K562 (cell line): ENCODE measurements at regions not wholly inside any gene's neighbourhood (a gene's known extent, or its start where the extent isn't known, plus 50 kb on each side); places are given as distances from the start of the nearest gene placed in this dataset.

ENCODE experiments used
- ATAC-seq: fragments of 200-7000 bp; cut with Tn5 transposase; 3 replicates; pipeline ENCODE4 v1.9.1; 2020; ENCODE audit warnings: moderate library complexity
- BruUV-seq: library from RNA; stranded (reverse); fragments of 400-500 nt; replicated peaks from 2 replicates; lab custom pipeline; 2021; lab: Mats Ljungman, UMichigan
- CTCF ChIA-PET: fragments of 300-600 bp; formaldehyde crosslinking; extraction: SDS; loops from one replicate; lab custom pipeline; 2021; ENCODE audit warnings: low intra/inter-chr PET ratio; lab: Yijun Ruan, JAX
- POLR2A ChIA-PET: fragments of 300-600, 350-650 bp; sonication (Branson Sonifier 250); formaldehyde crosslinking; extraction: SDS; loops from one replicate; lab custom pipeline; 2021; ENCODE audit warnings: antibody characterized with exemption, inconsistent platforms; lab: Yijun Ruan, JAX
- DNase-seq, 4 experiments: peaks; one replicate each; pipeline versions ENCODE4 v3.0.0 to v3.0.0-alpha.2; 2011 to 2018; ENCODE audit warnings: low spot score in 3 of 4, mixed read lengths in 3 of 4; ENCODE audit errors: extremely low read depth in 1 of 4
- FAIRE-seq: peaks from 2 replicates; lab custom pipeline; 2011; peaks lifted over from hg19 to GRCh38; lab: Jason Lieb, UNC
- H2AFZ ChIP-seq: 2 replicates; pipeline ENCODE4 v1.6.0; 2011; ENCODE audit warnings: low read depth, low read length, control low read depth, inconsistent platforms
- H3K27ac ChIP-seq: fragments of 200-600 bp; 3 replicates; pipeline ENCODE4 v1.8.0; 2011; ENCODE audit warnings: low read depth, mild to moderate bottlenecking, control low read depth, inconsistent platforms, low read length, moderate library complexity, mixed read lengths; ENCODE audit errors: extremely low read depth
- H3K27me3 ChIP-seq, 2 experiments: fragments of 300-600 bp in 1 of 2; 2 replicates in 1 of 2; 3 replicates in 1 of 2; pipeline versions ENCODE4 v1.6.0 to v1.8.0; 2011; ENCODE audit warnings: inconsistent platforms in 2 of 2, low read length in 2 of 2, mild to moderate bottlenecking in 1 of 2, mixed read lengths in 1 of 2, moderate library complexity in 1 of 2; ENCODE audit not compliant: control insufficient read depth in 2 of 2, insufficient read depth in 2 of 2
- H3K36me3 ChIP-seq: fragments of 300-600 bp; 3 replicates; pipeline ENCODE4 v1.8.0; 2011; ENCODE audit warnings: mild to moderate bottlenecking, low read length, inconsistent platforms; ENCODE audit not compliant: control insufficient read depth, insufficient read depth
- H3K4me1 ChIP-seq, 2 experiments: fragments of 200-600 bp in 1 of 2; replicated peaks in 1 of 2; 2 replicates in 1 of 2; 3 replicates in 1 of 2; pipeline versions ENCODE4 v1.5.1 to v1.8.0; 2011; ENCODE audit warnings: inconsistent platforms in 2 of 2, low read length in 2 of 2, mild to moderate bottlenecking in 1 of 2, mixed read lengths in 1 of 2, moderate library complexity in 1 of 2; ENCODE audit not compliant: control insufficient read depth in 2 of 2, insufficient read depth in 2 of 2
- H3K4me2 ChIP-seq: 2 replicates; pipeline ENCODE4 v1.6.1; 2011; ENCODE audit warnings: low read length, control low read depth, inconsistent platforms, mixed read lengths; ENCODE audit not compliant: insufficient read depth
- H3K4me3 ChIP-seq: fragments of 200-600 bp; sonication (generic), shearing (Covaris generic); 2 replicates; pipeline ENCODE4 v1.5.1; 2016; ENCODE audit warnings: control low read depth, inconsistent platforms
- H3K79me2 ChIP-seq: fragments of 200-600 bp; 3 replicates; pipeline ENCODE4 v1.8.0; 2011; ENCODE audit warnings: low read length, inconsistent platforms; ENCODE audit not compliant: control insufficient read depth, insufficient read depth
- H3K9ac ChIP-seq, 2 experiments: 2 replicates each; pipeline versions ENCODE4 v1.6.0 to v1.6.1; 2011; ENCODE audit warnings: low read depth in 2 of 2, low read length in 2 of 2, control low read depth in 1 of 2, inconsistent platforms in 1 of 2, mild to moderate bottlenecking in 1 of 2, mixed read lengths in 1 of 2; ENCODE audit not compliant: insufficient read depth in 1 of 2
- H3K9me1 ChIP-seq: one replicate; pipeline ENCODE4 v1.6.0; 2011; ENCODE audit warnings: inconsistent platforms, mild to moderate bottlenecking, low read length, moderate library complexity; ENCODE audit not compliant: control insufficient read depth, insufficient read depth
- H3K9me3 ChIP-seq: replicated peaks from 2 replicates; pipeline ENCODE4 v1.5.1; 2011; ENCODE audit warnings: low read depth, low read length, inconsistent platforms; ENCODE audit not compliant: control insufficient read depth, insufficient read depth
- H4K20me1 ChIP-seq: replicated peaks from 2 replicates; pipeline ENCODE4 v1.6.1; 2011; ENCODE audit warnings: low read length, inconsistent platforms, mixed read lengths; ENCODE audit not compliant: control insufficient read depth, insufficient read depth
- ETS1 ChIP-seq: conservative IDR thresholded peaks from 2 replicates; pipeline ENCODE4 v1.6.1; 2011; ENCODE audit warnings: low read depth, mild to moderate bottlenecking, low read length; ENCODE audit not compliant: control insufficient read depth
- FIP1L1 ChIP-seq: fragments of 200-400 bp; formaldehyde crosslinking; IDR thresholded peaks from 2 replicates; pipeline ENCODE4 v1.6.1; 2018; ENCODE audit warnings: mild to moderate bottlenecking, low read depth, low read length; ENCODE audit not compliant: poor library complexity, severe bottlenecking
- HEY1 ChIP-seq: fragments of 250-450 bp; sonication (Bioruptor Pico); IDR thresholded peaks from 2 replicates; pipeline ENCODE4 v1.5.0; 2020; ENCODE audit warnings: mild to moderate bottlenecking, moderate library complexity, borderline replicate concordance
- MCM7 ChIP-seq, 2 experiments: fragments of 450-650 bp; IDR thresholded peaks; 2 replicates each; pipeline ENCODE4 v1.6.1; 2016 to 2018
- NELFE ChIP-seq: IDR thresholded peaks from 2 replicates; pipeline ENCODE4 v1.6.1; 2011; ENCODE audit warnings: mild to moderate bottlenecking; ENCODE audit not compliant: insufficient read depth, insufficient read length
- PYGO2 ChIP-seq: fragments of 450-650 bp; IDR thresholded peaks from 2 replicates; pipeline ENCODE4 v1.6.1; 2016; ENCODE audit warnings: mild to moderate bottlenecking, missing genetic modification characterization, moderate library complexity, missing compliant biosample characterization
- RBM17 ChIP-seq: fragments of 200-400 bp; formaldehyde crosslinking; IDR thresholded peaks from 2 replicates; pipeline ENCODE4 v1.6.1; 2017; ENCODE audit warnings: low read depth, mild to moderate bottlenecking, low read length, borderline replicate concordance
- ZNF165 ChIP-seq: fragments of 250-450 bp; sonication (Bioruptor Pico); IDR thresholded peaks from 2 replicates; pipeline ENCODE4 v1.4.0; 2020; ENCODE audit warnings: borderline replicate concordance
- ZNF24 ChIP-seq: fragments of 450-650 bp; IDR thresholded peaks from 2 replicates; pipeline ENCODE4 v1.6.1; 2016
- ZNF407 ChIP-seq: fragments of 450-650 bp; IDR thresholded peaks from 2 replicates; pipeline ENCODE4 v1.6.1; 2016; ENCODE audit warnings: low read depth
- WGBS: fragments of 100-300 bp; shearing (Covaris generic); methylation state at CpG from one replicate; pipeline ENCODE4 v1.1.6; 2016; ENCODE audit warnings: low coverage, mixed read lengths; ENCODE audit not compliant: insufficient coverage; ENCODE audit errors: missing lambda C conversion rate; 5-methylcytosine and 5-hydroxymethylcytosine counted together
- in situ Hi-C: fragments of 300-500 bp; cut with MboI; formaldehyde crosslinking; loops from 4 replicates; pipeline ENCODE4 v1.15.0; 2018; ENCODE audit warnings: inconsistent platforms, mixed read lengths
- intact Hi-C: fragments of 100-400 bp; cut with micrococcal nuclease; formaldehyde crosslinking; loops from 2 replicates; pipeline ENCODE4 v1.14.2; 2022
- TF ChIP-seq, protein P1 (sequence below): fragments of 450-650 bp; IDR thresholded peaks from 2 replicates; pipeline ENCODE4 v1.6.1; 2016; ENCODE audit warnings: low read depth, mild to moderate bottlenecking, moderate library complexity
- TF ChIP-seq, protein P2 (sequence below): fragments of 250-450 bp; sonication (Bioruptor Pico); IDR thresholded peaks from 2 replicates; pipeline ENCODE4 v1.5.0; 2021

DNA sequence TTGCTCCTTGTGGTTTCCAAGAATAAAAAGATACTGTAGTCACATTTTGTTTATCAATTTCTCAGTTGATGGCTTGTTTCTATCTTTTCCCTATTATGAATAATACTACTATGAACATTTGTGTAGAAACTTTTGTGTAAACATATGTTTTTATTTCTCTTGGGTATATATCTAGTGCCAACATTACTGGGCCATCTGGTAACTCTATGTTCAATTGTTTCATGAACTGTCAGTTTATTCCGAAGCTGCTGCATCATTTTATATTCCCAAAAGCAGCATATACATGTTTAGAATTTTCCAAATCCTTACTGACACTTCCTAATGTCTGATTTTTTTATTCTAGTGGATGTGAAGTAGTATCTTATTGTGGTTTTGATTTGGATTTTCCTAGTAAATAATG lies 737.6 kb upstream of the TMEFF2 start:
- Histone ChIP-seq H3K36me3 (no peaks in the 10 kb centered on the region), H4K20me1 (no peaks in the 10 kb centered on the region), H3K4me3 (no peak overlapping the region), H3K4me1 (no peaks in the 10 kb centered on the region), H3K27me3 (no peaks in the 10 kb centered on the region), H3K27ac (no peak overlapping the region), H3K9me3 (no peaks in the 10 kb centered on the region; the same call in 1 of the 2 replicates), H3K79me2 (no peaks in the 10 kb centered on the region), H3K4me2 (no peak overlapping the region), H2AFZ (no peak overlapping the region), H3K9me1 (no peaks in the 10 kb centered on the region), H3K9ac (no peak overlapping the region)
- no peak for ATAC-seq
- intact Hi-C loops (no loop called here), in situ Hi-C loops (no loop called here)
- ChIA-PET POLR2A (no interaction called here), CTCF (no interaction called here)
- BruUV-seq = no TSS peak
- no peak for DNase-seq
- no peak for FAIRE-seq
- WGBS = 0% methylated on average over 1 of the region's 1 CpG
- TF ChIP-seq, protein P1, sequence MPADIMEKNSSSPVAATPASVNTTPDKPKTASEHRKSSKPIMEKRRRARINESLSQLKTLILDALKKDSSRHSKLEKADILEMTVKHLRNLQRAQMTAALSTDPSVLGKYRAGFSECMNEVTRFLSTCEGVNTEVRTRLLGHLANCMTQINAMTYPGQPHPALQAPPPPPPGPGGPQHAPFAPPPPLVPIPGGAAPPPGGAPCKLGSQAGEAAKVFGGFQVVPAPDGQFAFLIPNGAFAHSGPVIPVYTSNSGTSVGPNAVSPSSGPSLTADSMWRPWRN = no peak
- TF ChIP-seq MCM7 (IDR thresholded peaks at IDR 0.05) (no peak), HEY1 (no peak), ZNF407 (no peak), RBM17 (no peak), ZNF24 (no peak), PYGO2 (no peak), ZNF165 (CRISPR knock-in tag) (no peak), NELFE (no peak), ETS1 (no peak), FIP1L1 (no peak)
- TF ChIP-seq, protein P2, sequence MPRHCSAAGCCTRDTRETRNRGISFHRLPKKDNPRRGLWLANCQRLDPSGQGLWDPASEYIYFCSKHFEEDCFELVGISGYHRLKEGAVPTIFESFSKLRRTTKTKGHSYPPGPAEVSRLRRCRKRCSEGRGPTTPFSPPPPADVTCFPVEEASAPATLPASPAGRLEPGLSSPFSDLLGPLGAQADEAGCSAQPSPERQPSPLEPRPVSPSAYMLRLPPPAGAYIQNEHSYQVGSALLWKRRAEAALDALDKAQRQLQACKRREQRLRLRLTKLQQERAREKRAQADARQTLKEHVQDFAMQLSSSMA (CRISPR knock-in tag) = no peak
